ENCODE measurements at regions not wholly inside any gene's neighbourhood (a gene's known extent, or its start where the extent isn't known, plus 50 kb on each side); places are given as distances from the start of the nearest gene placed in this dataset.

DNA sequence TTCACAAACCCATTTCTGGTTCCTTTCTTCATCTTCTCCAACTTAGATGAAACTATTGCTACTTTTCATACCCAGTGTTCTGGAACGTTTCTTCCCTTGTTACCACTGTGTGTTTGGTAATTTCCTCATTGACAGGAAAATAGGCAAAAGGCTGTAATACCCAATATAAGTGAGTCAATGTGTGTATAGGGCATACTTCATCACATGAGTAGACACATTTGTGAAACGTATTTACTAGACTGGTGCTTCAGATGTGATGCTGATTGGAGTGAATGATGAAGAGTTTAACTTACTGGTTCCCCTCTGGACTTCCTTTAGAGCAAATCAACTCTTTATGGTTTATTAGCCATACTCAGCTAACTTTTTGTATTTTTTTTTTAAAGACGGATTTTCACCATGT lies 195.1 kb upstream of the ATP6AP2 start:
- peaks cover 2% of the 10 kb centered on the region for H3K4me1 Mint-ChIP-seq (ENCODE audit: low read depth)
- no peaks in the 10 kb centered on the region for H3K27me3 Mint-ChIP-seq
- no peaks in the 10 kb centered on the region for H3K36me3 Mint-ChIP-seq (ENCODE audit: insufficient read depth)
- peaks cover 7% of the 10 kb centered on the region for H3K9me3 Mint-ChIP-seq (ENCODE audit: low read depth)
- no peak overlapping the region for H3K4me3 Mint-ChIP-seq (ENCODE audit: low read depth)
- DNase-seq (ENCODE audit: low spot score, unreplicated experiment) = no peak
- TF ChIP-seq, protein P1, sequence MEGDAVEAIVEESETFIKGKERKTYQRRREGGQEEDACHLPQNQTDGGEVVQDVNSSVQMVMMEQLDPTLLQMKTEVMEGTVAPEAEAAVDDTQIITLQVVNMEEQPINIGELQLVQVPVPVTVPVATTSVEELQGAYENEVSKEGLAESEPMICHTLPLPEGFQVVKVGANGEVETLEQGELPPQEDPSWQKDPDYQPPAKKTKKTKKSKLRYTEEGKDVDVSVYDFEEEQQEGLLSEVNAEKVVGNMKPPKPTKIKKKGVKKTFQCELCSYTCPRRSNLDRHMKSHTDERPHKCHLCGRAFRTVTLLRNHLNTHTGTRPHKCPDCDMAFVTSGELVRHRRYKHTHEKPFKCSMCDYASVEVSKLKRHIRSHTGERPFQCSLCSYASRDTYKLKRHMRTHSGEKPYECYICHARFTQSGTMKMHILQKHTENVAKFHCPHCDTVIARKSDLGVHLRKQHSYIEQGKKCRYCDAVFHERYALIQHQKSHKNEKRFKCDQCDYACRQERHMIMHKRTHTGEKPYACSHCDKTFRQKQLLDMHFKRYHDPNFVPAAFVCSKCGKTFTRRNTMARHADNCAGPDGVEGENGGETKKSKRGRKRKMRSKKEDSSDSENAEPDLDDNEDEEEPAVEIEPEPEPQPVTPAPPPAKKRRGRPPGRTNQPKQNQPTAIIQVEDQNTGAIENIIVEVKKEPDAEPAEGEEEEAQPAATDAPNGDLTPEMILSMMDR (IDR thresholded peaks at IDR 0.05; ENCODE audit: unreplicated experiment) = no peak
- no peak overlapping the region for H3K27ac Mint-ChIP-seq

DNA sequence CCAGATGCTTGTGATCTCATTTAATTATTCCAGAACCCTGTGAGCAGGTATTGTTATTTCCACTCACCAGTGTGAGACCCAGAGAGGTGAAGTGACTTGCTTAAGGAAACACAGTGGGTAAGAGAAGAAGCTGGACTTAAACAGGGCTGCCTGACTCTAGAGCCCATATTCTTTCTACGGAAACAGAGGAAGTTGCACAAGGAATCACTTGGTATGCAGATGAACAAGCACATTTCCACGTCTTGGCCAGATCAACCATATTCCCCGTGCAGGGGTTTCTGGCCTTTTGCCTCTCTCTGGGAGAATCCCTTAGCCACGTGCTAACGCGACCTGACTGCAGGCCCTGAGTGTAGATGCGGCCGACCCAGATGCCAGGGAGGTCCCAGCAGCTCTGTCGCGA lies 195.5 kb upstream of the ATP6AP2 start:
- H3K27ac Mint-ChIP-seq = no peak overlapping the region
- H3K27me3 Mint-ChIP-seq = no peaks in the 10 kb centered on the region
- no peak overlapping the region for H3K4me3 Mint-ChIP-seq (ENCODE audit: low read depth)
- H3K9me3 Mint-ChIP-seq (ENCODE audit: low read depth) = peaks cover 7% of the 10 kb centered on the region
- no peaks in the 10 kb centered on the region for H3K36me3 Mint-ChIP-seq (ENCODE audit: insufficient read depth)
- peaks cover 3% of the 10 kb centered on the region for H3K4me1 Mint-ChIP-seq (ENCODE audit: low read depth)
- TF ChIP-seq, protein P1 (IDR thresholded peaks at IDR 0.05; ENCODE audit: unreplicated experiment) = no peak
- DNase-seq (ENCODE audit: low spot score, unreplicated experiment) = no peak

DNA sequence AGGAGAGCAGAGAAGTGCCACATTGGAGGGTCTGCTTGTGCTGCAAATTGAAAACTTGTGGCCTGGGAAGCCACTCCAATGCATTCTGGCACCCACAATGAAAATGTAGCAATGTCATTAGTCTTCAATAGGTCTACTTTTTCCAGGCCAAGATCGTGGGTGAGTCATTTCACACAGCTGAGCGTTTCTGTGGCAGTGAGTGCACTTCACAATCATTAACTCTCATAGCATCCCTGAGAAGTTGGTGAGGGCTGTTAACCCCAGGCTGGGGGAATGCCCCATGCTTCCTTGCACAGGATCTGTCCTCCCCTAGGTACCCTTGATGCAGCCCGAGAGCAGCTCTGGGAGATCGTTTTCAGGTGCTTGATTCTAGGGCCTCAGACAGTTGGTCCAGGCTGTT lies 196.8 kb upstream of the ATP6AP2 start:
- Mint-ChIP-seq H3K4me1 (ENCODE audit: low read depth) (peaks cover 7% of the 10 kb centered on the region), H3K9me3 (ENCODE audit: low read depth) (peaks cover 11% of the 10 kb centered on the region), H3K36me3 (ENCODE audit: insufficient read depth) (no peaks in the 10 kb centered on the region), H3K27ac (no peak overlapping the region), H3K27me3 (no peaks in the 10 kb centered on the region), H3K4me3 (ENCODE audit: low read depth) (no peak overlapping the region)
- no peak for DNase-seq (ENCODE audit: low spot score, unreplicated experiment)
- TF ChIP-seq, protein P1 (IDR thresholded peaks at IDR 0.05; ENCODE audit: unreplicated experiment) = no peak

DNA sequence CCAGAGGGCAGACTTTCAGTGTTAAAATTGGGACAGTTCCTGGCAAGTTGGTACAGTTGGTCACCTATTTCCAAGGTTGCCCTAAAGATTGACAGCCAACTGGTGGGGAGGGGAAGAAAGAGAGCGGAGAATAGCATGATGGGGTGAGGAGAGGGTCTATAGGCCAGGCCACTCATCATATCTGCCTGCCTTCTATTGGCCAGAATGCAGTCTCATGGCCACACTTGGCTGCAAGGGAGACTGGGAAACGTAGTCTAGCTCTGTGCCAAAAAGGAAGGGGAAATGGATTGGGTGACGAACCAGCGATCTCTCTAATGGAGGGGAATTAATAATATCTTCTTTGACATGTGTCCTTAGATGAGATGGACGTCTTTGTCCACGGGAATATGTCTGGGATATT lies 197.4 kb upstream of the ATP6AP2 start:
- Mint-ChIP-seq H3K9me3 (ENCODE audit: low read depth) (peaks cover 16% of the 10 kb centered on the region), H3K27ac (no peak overlapping the region)
- TF ChIP-seq, protein P1 (IDR thresholded peaks at IDR 0.05; ENCODE audit: unreplicated experiment) = no peak

DNA sequence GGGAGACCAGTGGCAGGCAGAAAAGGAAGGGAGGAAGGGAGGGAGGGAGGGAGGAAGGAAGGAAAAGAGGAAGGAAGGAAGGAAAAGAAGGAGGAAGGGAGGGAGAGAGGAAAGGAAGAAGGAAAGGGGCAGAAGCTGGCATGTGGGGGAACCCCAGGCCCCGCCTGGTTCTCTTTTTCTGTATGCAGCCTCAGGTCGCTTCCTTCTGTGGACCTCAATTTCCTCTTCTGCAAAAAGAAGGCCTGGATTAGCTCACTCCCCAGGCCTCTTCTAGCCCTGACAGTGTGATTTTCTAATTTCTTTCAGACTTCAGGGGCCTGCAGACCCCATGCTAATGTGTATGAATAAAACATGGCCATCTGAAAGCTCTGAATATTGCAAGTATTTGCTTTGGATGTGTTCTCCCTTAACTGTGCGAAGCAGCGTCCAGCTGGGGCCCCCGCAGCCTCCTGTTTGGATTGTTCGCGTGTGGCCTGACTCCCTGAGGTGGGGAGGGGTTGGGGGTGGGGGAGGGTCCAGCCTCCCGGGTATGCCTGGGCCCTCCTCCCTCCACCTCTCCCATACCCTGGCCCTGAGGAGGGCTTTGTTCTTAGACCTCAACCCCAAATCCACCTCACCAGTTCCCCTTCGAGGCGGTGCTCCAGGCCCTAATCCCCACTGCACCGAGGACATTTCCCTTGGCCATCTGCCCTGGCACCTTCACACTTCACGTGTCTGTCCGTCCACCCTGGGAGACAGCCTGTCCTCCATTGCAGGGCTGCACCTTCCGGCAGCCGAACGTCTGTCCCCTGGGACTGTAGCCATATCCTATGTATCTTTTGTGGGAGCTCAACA lies 199.9 kb upstream of the ATP6AP2 start:
- no peak for DNase-seq (ENCODE audit: low spot score, unreplicated experiment)
- TF ChIP-seq, protein P1 (IDR thresholded peaks at IDR 0.05; ENCODE audit: unreplicated experiment) = no peak
- Mint-ChIP-seq H3K27ac (peak overlapping the region; percentile 76), H3K36me3 (ENCODE audit: insufficient read depth) (no peaks in the 10 kb centered on the region), H3K4me3 (ENCODE audit: low read depth) (no peak overlapping the region), H3K4me1 (ENCODE audit: low read depth) (peaks cover 7% of the 10 kb centered on the region), H3K27me3 (no peaks in the 10 kb centered on the region), H3K9me3 (ENCODE audit: low read depth) (peaks cover 16% of the 10 kb centered on the region)

More for the DNA sequence above, 197.4 kb upstream of the ATP6AP2 start:
- H3K4me3 Mint-ChIP-seq (ENCODE audit: low read depth) = no peak overlapping the region
- H3K4me1 Mint-ChIP-seq (ENCODE audit: low read depth) = peaks cover 7% of the 10 kb centered on the region
- DNase-seq (ENCODE audit: low spot score, unreplicated experiment) = no peak
- H3K27me3 Mint-ChIP-seq = no peaks in the 10 kb centered on the region
- no peaks in the 10 kb centered on the region for H3K36me3 Mint-ChIP-seq (ENCODE audit: insufficient read depth)

Data from progenitor cell of endocrine pancreas (in vitro differentiated cells).